Suprapubic skin (tissue), 3 donors: ENCODE measurements at regions not wholly inside any gene's neighbourhood (a gene's known extent, or its start where the extent isn't known, plus 50 kb on each side); places are given as distances from the start of the nearest gene placed in this dataset.

ENCODE experiments used
- POLR2AphosphoS5 ChIP-seq, 3 donors: sonication (generic); formaldehyde crosslinking; IDR thresholded peaks; one replicate each; pipeline ENCODE4 v1.6.1; 2017; ENCODE audit warnings: antibody characterized with exemption in 3 of 3
- TF ChIP-seq, protein P1 (sequence below), 2 donors: fragments of 200-600 bp in 1 of 2; fragments of 450-650 bp in 1 of 2; sonication (generic) in 1 of 2; IDR thresholded peaks; one replicate each; pipeline ENCODE4 v1.5.1; 2016 to 2019; ENCODE audit warnings: antibody characterized with exemption in 2 of 2, mild to moderate bottlenecking in 1 of 2, moderate library complexity in 1 of 2

DNA sequence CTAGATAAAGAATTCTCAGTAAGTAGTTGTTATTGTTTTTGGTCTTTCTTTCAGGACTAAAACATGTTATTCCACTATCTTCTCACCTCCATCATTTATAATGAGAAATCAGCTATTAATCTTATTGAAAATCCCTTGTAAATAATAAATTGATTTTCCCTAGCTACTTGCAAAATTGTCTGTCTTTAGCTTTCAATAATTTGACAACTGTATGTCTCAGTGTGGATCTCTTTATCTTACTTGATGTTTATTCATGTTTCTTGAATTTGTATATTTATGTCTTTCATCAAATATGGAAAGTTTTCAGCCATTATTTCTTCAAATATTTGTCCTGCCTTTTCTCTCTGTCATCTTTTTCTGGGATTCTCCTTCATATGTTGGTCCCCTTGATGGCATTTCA is 117.1 kb upstream of the ANTXRL start:
- TF ChIP-seq, protein P1, sequence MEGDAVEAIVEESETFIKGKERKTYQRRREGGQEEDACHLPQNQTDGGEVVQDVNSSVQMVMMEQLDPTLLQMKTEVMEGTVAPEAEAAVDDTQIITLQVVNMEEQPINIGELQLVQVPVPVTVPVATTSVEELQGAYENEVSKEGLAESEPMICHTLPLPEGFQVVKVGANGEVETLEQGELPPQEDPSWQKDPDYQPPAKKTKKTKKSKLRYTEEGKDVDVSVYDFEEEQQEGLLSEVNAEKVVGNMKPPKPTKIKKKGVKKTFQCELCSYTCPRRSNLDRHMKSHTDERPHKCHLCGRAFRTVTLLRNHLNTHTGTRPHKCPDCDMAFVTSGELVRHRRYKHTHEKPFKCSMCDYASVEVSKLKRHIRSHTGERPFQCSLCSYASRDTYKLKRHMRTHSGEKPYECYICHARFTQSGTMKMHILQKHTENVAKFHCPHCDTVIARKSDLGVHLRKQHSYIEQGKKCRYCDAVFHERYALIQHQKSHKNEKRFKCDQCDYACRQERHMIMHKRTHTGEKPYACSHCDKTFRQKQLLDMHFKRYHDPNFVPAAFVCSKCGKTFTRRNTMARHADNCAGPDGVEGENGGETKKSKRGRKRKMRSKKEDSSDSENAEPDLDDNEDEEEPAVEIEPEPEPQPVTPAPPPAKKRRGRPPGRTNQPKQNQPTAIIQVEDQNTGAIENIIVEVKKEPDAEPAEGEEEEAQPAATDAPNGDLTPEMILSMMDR (IDR thresholded peaks at IDR 0.05) = no peak
- no peak for TF ChIP-seq POLR2AphosphoS5 (IDR thresholded peaks at IDR 0.05)
